HG03442 (cell line): ENCODE measurements at regions not wholly inside any gene's neighbourhood (a gene's known extent, or its start where the extent isn't known, plus 50 kb on each side); places are given as distances from the start of the nearest gene placed in this dataset.

Experiments
- ATAC-seq: cut with Tn5 transposase; IDR thresholded peaks from one replicate; pipeline ENCODE4 v1.9.1; 2021; ENCODE audit warnings: mild to moderate bottlenecking, moderate library complexity; ENCODE audit not compliant: unreplicated experiment

DNA sequence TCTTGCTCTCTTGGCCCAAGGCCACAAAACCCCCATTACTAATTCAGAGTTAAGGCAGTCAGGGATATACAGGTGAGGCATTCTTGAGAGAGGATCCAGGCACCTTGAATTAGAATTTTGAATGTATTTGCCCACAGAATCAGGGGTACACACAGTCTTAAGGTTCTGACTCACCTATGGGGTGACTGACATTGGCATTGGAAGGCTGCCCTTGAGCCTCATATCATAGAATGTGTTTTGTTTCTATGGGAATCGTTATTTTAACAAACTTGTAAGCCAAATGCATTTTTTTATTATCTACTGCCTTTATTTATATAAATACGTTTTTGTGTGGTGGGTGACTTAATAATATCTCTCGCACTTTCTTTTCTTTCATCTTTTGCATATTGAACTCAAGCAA lies 218.6 kb upstream of the CITED2 start:
- no peak for ATAC-seq

GRCh38 chr6:139592011-139592410 lies 217.6 kb upstream of the CITED2 start:
- ATAC-seq, result no peak

GRCh38 chr6:139591075-139591865 lies 216.8 kb upstream of the CITED2 start:
- no peak for ATAC-seq

DNA sequence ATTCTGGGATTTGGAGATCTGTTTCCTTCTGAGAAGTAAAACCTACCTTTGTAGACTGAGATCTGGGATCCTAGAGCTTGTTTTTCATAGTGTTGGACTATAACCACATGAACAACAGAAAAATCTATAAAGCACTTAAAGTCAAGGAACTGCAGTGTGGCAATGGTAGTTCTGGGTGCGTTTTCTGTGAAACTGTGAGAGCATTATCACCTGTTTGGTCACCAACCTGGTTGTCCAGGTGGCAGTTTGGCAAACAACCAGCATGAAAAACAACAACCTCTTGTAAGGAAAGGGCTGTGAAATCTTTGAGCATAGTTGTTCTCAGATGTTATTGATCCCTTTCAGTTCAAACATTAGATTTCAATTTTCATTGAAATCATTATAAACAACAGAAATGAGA lies 215.8 kb upstream of the CITED2 start:
- ATAC-seq, result no peak

- no peak for ATAC-seq
These were observed 214.5 kb upstream of the CITED2 start for GRCh38 chr6:139588734-139589593.

DNA sequence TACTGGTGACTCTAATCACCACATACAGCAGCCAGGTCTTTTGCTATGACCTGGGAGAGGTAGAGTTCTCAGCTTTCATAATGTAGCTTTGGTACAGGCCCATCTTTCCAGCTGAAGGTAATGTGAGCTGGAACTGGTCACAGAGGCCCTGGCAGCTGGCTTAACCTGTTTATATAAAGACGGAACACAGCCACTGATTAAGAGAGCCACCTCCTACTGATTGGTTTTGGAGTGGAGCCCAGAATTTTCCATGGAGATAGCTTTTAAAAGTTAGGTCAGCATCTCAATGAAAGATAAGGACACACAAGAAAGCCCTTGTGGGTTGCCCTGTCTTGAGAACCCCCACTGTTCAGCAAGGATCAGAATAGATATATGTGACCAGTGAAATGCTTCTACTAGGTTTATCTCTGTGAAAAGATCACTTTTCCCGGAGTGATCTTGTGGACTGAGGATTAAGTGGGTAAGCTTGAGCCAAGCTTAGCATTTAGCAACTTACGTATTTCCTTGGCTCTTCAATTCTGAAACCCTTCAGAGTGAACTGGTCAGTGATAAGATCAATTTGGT lies 213.7 kb upstream of the CITED2 start:
- ATAC-seq, result no peak

GRCh38 chr6:139587469-139587868 lies 213.0 kb upstream of the CITED2 start:
- no peak for ATAC-seq

GRCh38 chr6:139586273-139586672 lies 211.8 kb upstream of the CITED2 start:
- no peak for ATAC-seq

DNA sequence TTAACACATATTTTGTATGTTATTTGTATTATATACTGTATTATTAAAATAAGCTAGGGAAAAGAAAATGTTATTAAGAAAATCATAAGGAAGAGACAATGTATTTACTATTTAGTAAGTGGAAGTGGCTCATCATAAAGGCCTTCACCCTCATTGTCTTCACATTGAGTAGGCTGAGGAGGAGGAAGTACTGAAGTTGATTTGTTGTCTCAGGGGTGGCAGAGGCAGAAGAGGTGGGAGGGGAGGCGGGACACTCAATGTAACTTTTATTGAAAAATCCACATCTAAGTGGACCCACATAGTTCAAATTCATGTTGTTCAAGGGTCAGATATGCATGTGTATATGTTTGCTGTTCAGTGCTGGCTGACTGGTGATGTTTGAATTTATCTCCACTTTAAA lies 210.2 kb upstream of the CITED2 start:
- ATAC-seq, result no peak

GRCh38 chr6:139583420-139583819 lies 209.0 kb upstream of the CITED2 start:
- no peak for ATAC-seq

DNA sequence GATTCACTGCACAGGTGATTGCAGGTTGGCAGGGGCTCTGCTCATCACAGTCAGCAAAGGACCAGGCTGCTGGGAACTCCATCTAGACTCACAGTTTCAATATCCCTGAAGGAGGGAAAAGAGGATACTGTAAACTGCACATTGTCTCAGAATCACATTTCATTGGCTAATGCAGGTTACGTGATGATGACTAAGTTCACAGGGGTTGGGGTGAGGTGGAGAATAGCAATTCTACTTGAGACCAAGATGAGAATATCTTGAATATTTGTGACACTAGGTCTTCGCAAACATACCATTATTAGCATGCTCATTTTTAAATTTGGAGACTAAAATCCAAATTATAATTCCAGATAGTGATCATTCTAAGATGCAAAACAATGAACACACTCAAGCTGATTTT lies 208.5 kb upstream of the CITED2 start:
- ATAC-seq, result no peak

DNA sequence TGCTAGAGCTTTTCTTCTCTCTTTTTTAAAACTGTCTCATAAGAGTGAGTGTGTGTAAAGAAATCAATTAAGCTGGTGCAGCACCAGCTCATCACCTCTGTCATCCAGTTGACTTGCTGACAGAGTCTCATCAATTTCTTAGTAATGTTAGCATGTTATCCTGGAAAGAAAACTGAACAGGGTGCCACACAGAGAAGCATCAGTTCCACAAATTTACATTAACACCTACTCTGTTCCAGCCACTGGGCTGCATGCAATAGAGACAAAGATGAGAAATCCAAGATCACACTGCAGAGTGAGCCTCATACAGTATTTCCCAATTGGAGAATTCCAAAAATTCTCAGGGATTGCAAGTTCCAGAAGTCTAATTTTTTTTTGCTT lies 207.0 kb upstream of the CITED2 start:
- ATAC-seq, result no peak

DNA sequence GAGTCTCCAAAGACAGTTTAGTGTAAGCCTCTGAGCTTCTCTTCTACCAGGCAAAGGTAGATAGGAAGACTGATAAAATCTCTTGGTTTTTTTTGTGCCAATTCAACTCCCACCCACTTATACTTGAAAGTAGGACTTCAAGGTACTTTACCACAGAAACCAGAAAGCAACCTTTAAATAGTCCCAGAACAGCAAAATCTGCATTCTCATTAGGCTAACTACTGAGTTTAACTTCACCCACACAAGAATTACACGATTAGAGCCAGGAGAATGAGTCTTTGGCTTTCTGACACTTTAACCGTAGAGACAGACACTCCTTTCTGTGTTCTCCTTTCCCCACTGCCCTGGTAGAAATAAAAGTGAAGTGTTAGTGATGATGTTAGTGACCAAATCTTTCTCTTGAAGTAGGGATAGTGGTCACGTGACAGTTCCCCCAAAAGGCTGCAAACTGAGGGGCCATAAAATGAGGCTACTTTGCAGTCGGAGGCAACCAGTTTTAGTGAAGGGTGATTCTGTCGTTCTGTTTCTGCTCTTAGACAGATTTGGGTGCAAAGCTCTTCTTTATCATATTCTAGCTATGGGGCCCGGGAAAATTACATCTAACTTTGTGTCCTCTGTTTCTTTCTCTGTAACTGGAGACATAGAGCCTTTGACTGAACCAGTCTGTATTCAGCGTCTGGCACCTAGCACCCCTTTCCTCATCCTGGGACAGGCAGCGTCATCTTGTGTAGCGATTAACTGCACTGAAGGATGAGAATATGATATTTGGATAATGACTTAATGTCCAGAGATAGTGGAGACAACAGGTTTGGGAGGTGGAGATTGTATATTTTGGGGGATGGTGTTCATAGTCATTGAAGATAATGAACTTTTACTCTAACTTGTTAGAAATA lies 206.4 kb upstream of the CITED2 start:
- ATAC-seq, result peak; percentile 92

GRCh38 chr6:139577763-139578604 lies 203.5 kb upstream of the CITED2 start:
- no peak for ATAC-seq

- ATAC-seq, result no peak
These were observed 202.8 kb upstream of the CITED2 start for GRCh38 chr6:139577124-139577762.

- ATAC-seq, result no peak
These were observed 197.6 kb upstream of the CITED2 start for GRCh38 chr6:139572001-139572400.

GRCh38 chr6:139570166-139570565 lies 195.7 kb upstream of the CITED2 start:
- ATAC-seq, result no peak

GRCh38 chr6:139569566-139569965 lies 195.1 kb upstream of the CITED2 start:
- ATAC-seq, result no peak

DNA sequence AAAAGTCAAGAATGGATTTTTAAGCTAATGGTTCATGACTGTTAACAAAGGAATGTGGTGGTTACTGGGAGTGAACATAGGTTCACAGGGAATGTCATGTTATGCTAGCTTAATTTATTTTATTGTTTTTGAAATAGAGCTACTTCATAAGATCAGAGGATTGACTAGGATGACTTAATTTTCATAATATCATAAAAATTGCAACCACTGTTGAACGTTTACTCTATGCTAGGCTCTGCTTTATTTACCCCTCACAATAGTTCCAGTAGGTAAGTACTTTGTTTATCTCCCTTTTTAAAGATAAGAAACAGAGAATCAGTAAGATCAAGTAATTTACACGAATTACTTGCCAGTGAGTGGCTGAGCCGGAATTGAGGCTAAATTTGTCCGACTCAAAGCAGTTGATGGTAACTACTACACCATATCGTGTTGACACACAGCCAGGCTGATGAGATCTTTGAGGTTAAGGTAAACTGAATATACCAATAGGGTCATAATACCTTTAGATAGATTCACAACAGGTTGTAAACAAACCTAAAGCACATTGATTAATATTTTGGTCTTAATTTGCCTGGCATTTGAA lies 194.6 kb upstream of the CITED2 start:
- no peak for ATAC-seq
